ENCODE measurements at regions not wholly inside any gene's neighbourhood (a gene's known extent, or its start where the extent isn't known, plus 50 kb on each side); places are given as distances from the start of the nearest gene placed in this dataset.

- TF ChIP-seq CTCF (IDR thresholded peaks at IDR 0.05): no peak
- TF ChIP-seq POLR2A (IDR thresholded peaks at IDR 0.05): no peak
- TF ChIP-seq POLR2AphosphoS5 (IDR thresholded peaks at IDR 0.05): no peak
- TF ChIP-seq EP300 (IDR thresholded peaks at IDR 0.05; ENCODE audit: low read depth): no peak
These were observed 137.1 kb upstream of the VRK1 start for GRCh38 chr14:96660123-96660522.

All from transverse colon (tissue), 4 donors.